Upper lobe of left lung (tissue), 6 donors: ENCODE measurements at regions not wholly inside any gene's neighbourhood (a gene's known extent, or its start where the extent isn't known, plus 50 kb on each side); places are given as distances from the start of the nearest gene placed in this dataset.

Experiments used
- ATAC-seq, 2 donors: fragments of 200-7000 bp; cut with Tn5 transposase; one replicate each; pipeline ENCODE4 v1.9.1; 2022; ENCODE audit warnings: mild to moderate bottlenecking in 2 of 2, moderate library complexity in 2 of 2; ENCODE audit not compliant: low FRiP score in 2 of 2
- DNase-seq, 2 donors: peaks; one replicate each; pipeline ENCODE4 v3.0.0-alpha.2; 2019 to 2020
- H3K27ac ChIP-seq, 4 donors: fragments of 200-600 bp; sonication (generic); one replicate each; pipeline ENCODE4 v1.5.1; 2016 to 2019
- H3K27me3 ChIP-seq, 4 donors: fragments of 200-600 bp; sonication (generic); one replicate each; pipeline ENCODE4 v1.5.1; 2017 to 2019
- H3K36me3 ChIP-seq, 4 donors: fragments of 200-600 bp; sonication (generic); one replicate each; pipeline ENCODE4 v1.5.1; 2016 to 2019
- H3K4me1 ChIP-seq, 4 donors: fragments of 200-600 bp; sonication (generic); one replicate each; pipeline ENCODE4 v1.5.1; 2018 to 2019
- H3K4me3 ChIP-seq, 4 donors: fragments of 200-600 bp; sonication (generic); one replicate each; pipeline ENCODE4 v1.5.1; 2017 to 2019; ENCODE audit warnings: mild to moderate bottlenecking in 2 of 4, moderate library complexity in 1 of 4
- H3K9me3 ChIP-seq, 4 donors: fragments of 200-600 bp; sonication (generic); one replicate each; pipeline ENCODE4 v1.5.1; 2018 to 2019
- EP300 ChIP-seq, 4 donors: sonication (generic); formaldehyde crosslinking; IDR thresholded peaks; one replicate each; pipeline ENCODE4 v1.5.1; 2017; ENCODE audit warnings: antibody characterized with exemption in 4 of 4, control low read depth in 2 of 4
- POLR2A ChIP-seq, 4 donors: fragments of 450-650 bp; IDR thresholded peaks; one replicate each; pipeline ENCODE4 v1.5.1; 2016 to 2017; ENCODE audit warnings: antibody characterized with exemption in 4 of 4, mild to moderate bottlenecking in 2 of 4
- POLR2AphosphoS5 ChIP-seq, 2 donors: sonication (generic); formaldehyde crosslinking; IDR thresholded peaks; one replicate each; pipeline ENCODE4 v1.5.1; 2017; ENCODE audit warnings: antibody characterized with exemption in 2 of 2
- WGBS, 2 donors: methylation state at CpG; one replicate each; pipeline ENCODE4 v1.1.5; 2017 to 2018; 5-methylcytosine and 5-hydroxymethylcytosine counted together
- TF ChIP-seq, protein P1 (sequence below), 6 experiments: fragments of 450-650 bp in 4 of 6; fragments of 200-600 bp in 2 of 6; sonication (generic) in 2 of 6; IDR thresholded peaks; one replicate each; pipeline ENCODE4 v1.5.1; 2016 to 2019; ENCODE audit warnings: antibody characterized with exemption in 6 of 6
- donor health status: DM: no; HTN: no; CAD: no; lungs with moderate emphysema.
- donor health status: DM: no; HTN: yes; CAD: no; lungs with severe emphysema.

- WGBS, 2 donors, result 85 to 93% methylated on average over 9 to 17 of the region's 18 CpGs
- no peaks in the 10 kb centered on the region for H3K27me3 ChIP-seq
- DNase-seq (peak; percentile 18 to 62), ATAC-seq (peak in 1 of 2 donors; percentile 28)
- no peaks in the 10 kb centered on the region for H3K4me1 ChIP-seq
- TF ChIP-seq, protein P1, sequence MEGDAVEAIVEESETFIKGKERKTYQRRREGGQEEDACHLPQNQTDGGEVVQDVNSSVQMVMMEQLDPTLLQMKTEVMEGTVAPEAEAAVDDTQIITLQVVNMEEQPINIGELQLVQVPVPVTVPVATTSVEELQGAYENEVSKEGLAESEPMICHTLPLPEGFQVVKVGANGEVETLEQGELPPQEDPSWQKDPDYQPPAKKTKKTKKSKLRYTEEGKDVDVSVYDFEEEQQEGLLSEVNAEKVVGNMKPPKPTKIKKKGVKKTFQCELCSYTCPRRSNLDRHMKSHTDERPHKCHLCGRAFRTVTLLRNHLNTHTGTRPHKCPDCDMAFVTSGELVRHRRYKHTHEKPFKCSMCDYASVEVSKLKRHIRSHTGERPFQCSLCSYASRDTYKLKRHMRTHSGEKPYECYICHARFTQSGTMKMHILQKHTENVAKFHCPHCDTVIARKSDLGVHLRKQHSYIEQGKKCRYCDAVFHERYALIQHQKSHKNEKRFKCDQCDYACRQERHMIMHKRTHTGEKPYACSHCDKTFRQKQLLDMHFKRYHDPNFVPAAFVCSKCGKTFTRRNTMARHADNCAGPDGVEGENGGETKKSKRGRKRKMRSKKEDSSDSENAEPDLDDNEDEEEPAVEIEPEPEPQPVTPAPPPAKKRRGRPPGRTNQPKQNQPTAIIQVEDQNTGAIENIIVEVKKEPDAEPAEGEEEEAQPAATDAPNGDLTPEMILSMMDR (IDR thresholded peaks at IDR 0.05), result no peak
- TF ChIP-seq EP300 (IDR thresholded peaks at IDR 0.05) (no peak), POLR2A (IDR thresholded peaks at IDR 0.05) (no peak), POLR2AphosphoS5 (IDR thresholded peaks at IDR 0.05) (no peak)
- H3K9me3 ChIP-seq, result no peaks in the 10 kb centered on the region
- no peaks in the 10 kb centered on the region for H3K36me3 ChIP-seq
- H3K4me3 ChIP-seq, result no peak overlapping the region
- H3K27ac ChIP-seq, result no peak overlapping the region
These were observed 94.5 kb downstream of the METRNL start for GRCh38 chr17:83173914-83174361.

DNA sequence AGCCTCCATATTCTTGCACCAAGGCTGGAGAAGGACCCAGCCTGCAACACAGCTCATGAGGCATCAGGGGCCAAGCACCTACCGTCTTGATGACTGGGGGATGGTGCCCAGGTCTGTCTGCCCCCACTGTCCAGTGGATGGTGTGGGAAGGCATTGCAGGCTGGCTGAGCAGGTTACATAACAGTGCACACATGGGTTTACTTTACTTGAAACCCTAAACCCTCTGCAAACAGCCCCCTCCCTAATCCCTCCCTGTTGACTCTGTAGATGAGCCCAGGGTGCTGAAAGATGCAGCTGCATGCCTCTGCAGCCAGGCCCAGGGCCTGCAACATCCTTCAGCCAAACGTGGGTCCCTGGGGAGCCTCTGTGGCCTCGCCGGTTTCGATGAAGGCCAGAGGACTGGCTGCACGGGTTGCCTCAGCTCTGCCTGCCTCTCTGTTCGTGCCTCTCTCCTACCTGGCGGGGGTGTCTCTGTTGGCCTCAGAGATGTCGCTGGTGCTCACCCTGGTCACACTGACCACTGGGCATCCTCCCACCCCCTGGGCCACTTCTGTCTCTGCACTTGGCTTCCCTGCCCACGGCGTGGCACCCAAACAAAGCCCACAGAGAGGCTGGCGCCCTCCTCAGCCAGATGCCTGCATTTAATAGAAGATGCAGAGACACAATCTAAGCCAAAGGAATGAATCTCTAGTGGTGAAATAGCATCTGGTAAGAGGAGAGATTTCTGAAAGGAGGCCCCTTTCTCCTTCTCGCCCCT lies 95.1 kb downstream of the METRNL start:
- H3K27me3 ChIP-seq, result no peaks in the 10 kb centered on the region
- H3K36me3 ChIP-seq, result no peaks in the 10 kb centered on the region
- H3K27ac ChIP-seq, result no peak overlapping the region
- H3K4me1 ChIP-seq, result no peaks in the 10 kb centered on the region
- H3K4me3 ChIP-seq, result no peak overlapping the region
- TF ChIP-seq POLR2A (IDR thresholded peaks at IDR 0.05), result no peak
- TF ChIP-seq, protein P1 (IDR thresholded peaks at IDR 0.05), result no peak
- TF ChIP-seq EP300 (IDR thresholded peaks at IDR 0.05), result no peak
- TF ChIP-seq POLR2AphosphoS5 (IDR thresholded peaks at IDR 0.05), result no peak
- no peaks in the 10 kb centered on the region for H3K9me3 ChIP-seq
- ATAC-seq (peak; percentile 35 to 58), DNase-seq (peak in 1 of 2 donors; percentile 20)
- WGBS, 2 donors, result 64 to 81% methylated on average over 3 to 13 of the region's 13 CpGs

DNA sequence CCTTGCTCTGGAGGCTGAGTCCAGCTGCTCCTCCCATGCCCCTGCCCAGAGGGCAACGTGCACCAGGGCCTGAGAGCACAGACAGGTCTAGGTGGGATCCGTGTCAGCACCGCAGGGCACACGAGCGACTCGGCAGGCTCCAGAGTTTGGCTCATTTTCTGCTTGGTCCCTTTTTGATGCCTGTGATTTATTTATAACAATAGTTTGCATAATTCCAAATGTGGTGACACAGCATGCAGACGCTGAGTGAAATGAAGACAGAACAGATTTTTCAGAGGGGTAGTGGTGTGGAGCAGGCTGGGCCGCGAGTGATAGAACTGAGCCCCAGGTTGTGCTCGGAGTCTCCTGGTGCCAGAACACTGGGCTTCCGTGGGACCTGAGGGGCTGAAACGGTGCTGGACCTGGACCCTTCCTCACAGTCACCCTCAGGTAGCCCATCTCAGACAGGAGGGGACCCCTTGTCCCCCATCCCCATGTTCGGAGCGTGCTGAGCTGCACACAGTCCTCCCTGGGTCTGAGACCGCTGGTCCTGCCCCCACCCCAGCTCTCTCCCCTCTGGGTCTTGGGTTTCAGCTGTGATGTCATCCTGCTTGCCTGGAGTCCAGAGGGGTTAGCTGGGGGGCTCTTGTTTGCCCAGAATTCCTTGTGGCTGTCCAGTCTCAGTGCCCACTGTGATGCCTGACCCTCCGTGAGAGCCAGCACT lies 95.9 kb downstream of the METRNL start:
- Histone ChIP-seq H3K9me3 (no peaks in the 10 kb centered on the region), H3K36me3 (no peaks in the 10 kb centered on the region), H3K27ac (no peak overlapping the region), H3K4me3 (no peak overlapping the region), H3K4me1 (no peaks in the 10 kb centered on the region), H3K27me3 (no peaks in the 10 kb centered on the region)
- no peak for ATAC-seq
- no peak for DNase-seq
- TF ChIP-seq POLR2AphosphoS5 (IDR thresholded peaks at IDR 0.05), result no peak
- TF ChIP-seq, protein P1 (IDR thresholded peaks at IDR 0.05), result no peak
- TF ChIP-seq EP300 (IDR thresholded peaks at IDR 0.05), result no peak
- TF ChIP-seq POLR2A (IDR thresholded peaks at IDR 0.05), result no peak
- WGBS, 2 donors, result 85 to 88% methylated on average over 14 to 16 of the region's 16 CpGs

DNA sequence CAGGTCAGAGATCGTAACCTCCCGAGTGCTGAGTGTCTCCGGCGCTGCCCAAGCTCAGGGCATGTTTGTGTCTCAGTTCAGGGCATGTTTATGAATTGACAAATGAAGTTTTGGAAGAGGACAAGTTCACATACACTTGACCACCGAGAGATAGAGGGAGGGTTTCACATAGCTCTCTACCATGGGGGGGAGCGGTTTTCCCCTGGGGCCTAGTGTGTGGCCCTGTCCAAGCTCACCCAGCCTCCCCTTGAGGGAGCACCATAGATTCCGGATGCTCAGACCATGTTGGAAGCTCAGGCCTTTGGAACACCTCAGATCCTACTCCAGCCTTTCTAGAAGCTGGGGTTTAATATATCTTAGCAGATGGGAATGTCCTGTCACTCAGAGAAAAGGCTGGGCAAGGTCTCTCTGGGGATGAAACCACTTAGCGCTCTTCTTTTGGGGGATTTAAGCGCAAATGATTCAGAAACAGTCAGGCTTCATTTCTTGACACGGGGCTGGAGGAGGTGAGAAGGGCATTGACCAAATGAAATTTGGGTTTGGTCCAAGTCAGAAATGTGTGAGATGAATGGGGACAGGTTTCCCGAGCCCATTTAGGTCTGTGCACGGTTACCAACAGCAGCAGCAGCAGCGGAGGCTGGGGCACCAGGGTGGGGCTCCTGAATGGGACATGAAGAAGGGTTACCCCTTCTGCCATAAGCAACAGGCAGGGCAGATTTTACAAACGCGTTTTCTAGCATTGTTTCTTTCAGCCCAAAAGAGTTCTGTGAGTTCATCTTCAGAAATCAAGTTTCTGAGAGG lies 96.6 kb downstream of the METRNL start:
- 82 to 88% methylated on average over 14 to 15 of the region's 15 CpGs for WGBS, 2 donors
- H3K4me1 ChIP-seq, result no peaks in the 10 kb centered on the region

More for the DNA sequence above, 96.6 kb downstream of the METRNL start:
- Histone ChIP-seq H3K36me3 (no peaks in the 10 kb centered on the region), H3K9me3 (no peaks in the 10 kb centered on the region), H3K27me3 (no peaks in the 10 kb centered on the region), H3K27ac (no peak overlapping the region), H3K4me3 (no peak overlapping the region)
- no peak for TF ChIP-seq POLR2AphosphoS5 (IDR thresholded peaks at IDR 0.05)
- no peak for TF ChIP-seq POLR2A (IDR thresholded peaks at IDR 0.05)
- TF ChIP-seq EP300 (IDR thresholded peaks at IDR 0.05), result no peak
- TF ChIP-seq, protein P1 (IDR thresholded peaks at IDR 0.05), result no peak
- DNase-seq (no peak), ATAC-seq (no peak)
